DND-41 (cell line): ENCODE measurements at regions not wholly inside any gene's neighbourhood (a gene's known extent, or its start where the extent isn't known, plus 50 kb on each side); places are given as distances from the start of the nearest gene placed in this dataset.

Experiments used
- ATAC-seq: fragments of 200-7000 bp; cut with Tn5 transposase; 3 replicates; pipeline ENCODE4 v1.9.1; 2021; ENCODE audit warnings: low read depth; ENCODE audit not compliant: insufficient read depth
- DNase-seq: peaks from one replicate; pipeline ENCODE4 v3.0.0-alpha.2; 2020
- H2AFZ ChIP-seq: 2 replicates; pipeline ENCODE4 v1.6.0; 2012; ENCODE audit warnings: low read depth, low read length
- H3K27ac ChIP-seq: 2 replicates; pipeline ENCODE4 v1.5.1; 2012; ENCODE audit warnings: low read length, inconsistent platforms
- H3K27me3 ChIP-seq: fragments of 200-600 bp; sonication (generic); 2 replicates; pipeline ENCODE4 v1.6.0; 2012; ENCODE audit warnings: low read length, mild to moderate bottlenecking, inconsistent platforms; ENCODE audit not compliant: insufficient read depth, poor library complexity
- H3K36me3 ChIP-seq: 2 replicates; pipeline ENCODE4 v1.5.1; 2012; ENCODE audit warnings: low read length, inconsistent platforms; ENCODE audit not compliant: insufficient read depth
- H3K4me1 ChIP-seq: 2 replicates; pipeline ENCODE4 v1.5.1; 2012; ENCODE audit warnings: mild to moderate bottlenecking, low read length; ENCODE audit not compliant: insufficient read depth
- H3K4me2 ChIP-seq: 2 replicates; pipeline ENCODE4 v1.6.0; 2012; ENCODE audit warnings: mild to moderate bottlenecking, moderate library complexity, low read length, inconsistent platforms; ENCODE audit not compliant: insufficient read depth
- H3K4me3 ChIP-seq, 2 experiments: fragments of 200-600 bp in 1 of 2; shearing (Covaris generic) in 1 of 2; 2 replicates each; pipeline ENCODE4 v1.5.1; 2012 to 2016; ENCODE audit warnings: inconsistent platforms in 2 of 2, low read length in 2 of 2, mild to moderate bottlenecking in 2 of 2, low read depth in 1 of 2, moderate library complexity in 1 of 2
- H3K79me2 ChIP-seq: 2 replicates; pipeline ENCODE4 v1.6.0; 2012; ENCODE audit warnings: low read length, inconsistent platforms; ENCODE audit not compliant: insufficient read depth
- H3K9ac ChIP-seq: 2 replicates; pipeline ENCODE4 v1.6.0; 2012; ENCODE audit warnings: low read depth, mild to moderate bottlenecking, inconsistent platforms, low read length, moderate library complexity
- H3K9me3 ChIP-seq: 2 replicates; pipeline ENCODE4 v1.5.1; 2012; ENCODE audit warnings: low read length, moderate library complexity, mild to moderate bottlenecking, inconsistent platforms; ENCODE audit not compliant: insufficient read depth, severe bottlenecking
- H4K20me1 ChIP-seq: 2 replicates; pipeline ENCODE4 v1.6.0; 2012; ENCODE audit warnings: low read length; ENCODE audit not compliant: insufficient read depth
- CTCF ChIP-seq: IDR thresholded peaks from 2 replicates; pipeline ENCODE4 v1.5.1; 2012; ENCODE audit warnings: borderline replicate concordance, low read length, moderate library complexity, mild to moderate bottlenecking; ENCODE audit not compliant: poor library complexity, severe bottlenecking; ENCODE audit errors: extremely low read depth
- EZH2 ChIP-seq: IDR thresholded peaks from 3 replicates; pipeline ENCODE4 v1.6.1; 2012; ENCODE audit warnings: borderline replicate concordance, low read depth, mild to moderate bottlenecking, moderate library complexity, low read length, inconsistent platforms; ENCODE audit not compliant: severe bottlenecking

GRCh38 chr13:111410232-111411021 lies 90.0 kb downstream of the TEX29 start:
- no peaks in the 10 kb centered on the region for H3K9me3 ChIP-seq
- no peak overlapping the region for H3K4me2 ChIP-seq
- H3K9ac ChIP-seq, result no peak overlapping the region
- peaks cover 18% of the 10 kb centered on the region for H3K27me3 ChIP-seq
- ATAC-seq (no peak), DNase-seq (no peak)
- no peak overlapping the region for H3K27ac ChIP-seq
- no peaks in the 10 kb centered on the region for H3K79me2 ChIP-seq
- TF ChIP-seq EZH2 (no peak), CTCF (no peak)
- H3K36me3 ChIP-seq, result no peaks in the 10 kb centered on the region
- no peaks in the 10 kb centered on the region for H4K20me1 ChIP-seq
- H3K4me3 ChIP-seq, result no peak overlapping the region
- H3K4me1 ChIP-seq, result no peaks in the 10 kb centered on the region
- H2AFZ ChIP-seq, result no peak overlapping the region

- no peak overlapping the region for H3K4me2 ChIP-seq
- no peaks in the 10 kb centered on the region for H3K4me1 ChIP-seq
- no peak overlapping the region for H3K4me3 ChIP-seq
- no peaks in the 10 kb centered on the region for H3K79me2 ChIP-seq
- no peak overlapping the region for H2AFZ ChIP-seq
- TF ChIP-seq EZH2, result no peak
- no peak for TF ChIP-seq CTCF
- no peak for DNase-seq
- no peaks in the 10 kb centered on the region for H4K20me1 ChIP-seq
- no peaks in the 10 kb centered on the region for H3K9me3 ChIP-seq
- H3K9ac ChIP-seq, result no peak overlapping the region
- ATAC-seq, result no peak
- peaks cover 18% of the 10 kb centered on the region for H3K27me3 ChIP-seq
- no peaks in the 10 kb centered on the region for H3K36me3 ChIP-seq
- no peak overlapping the region for H3K27ac ChIP-seq
Observed at GRCh38 chr13:111411151-111411858, 90.9 kb downstream of the TEX29 start.

- Histone ChIP-seq H3K4me3 (no peak overlapping the region), H3K27ac (no peak overlapping the region), H3K79me2 (no peaks in the 10 kb centered on the region), H3K4me1 (no peaks in the 10 kb centered on the region), H4K20me1 (no peaks in the 10 kb centered on the region), H3K4me2 (no peak overlapping the region), H3K36me3 (no peaks in the 10 kb centered on the region), H3K27me3 (peaks cover 21% of the 10 kb centered on the region), H3K9me3 (no peaks in the 10 kb centered on the region), H3K9ac (no peak overlapping the region), H2AFZ (no peak overlapping the region)
- ATAC-seq, result no peak
- DNase-seq, result no peak
- TF ChIP-seq CTCF (no peak), EZH2 (no peak)
Observed at GRCh38 chr13:111411919-111412650, 91.6 kb downstream of the TEX29 start.
